Liver (tissue), 7 donors: ENCODE measurements at regions not wholly inside any gene's neighbourhood (a gene's known extent, or its start where the extent isn't known, plus 50 kb on each side); places are given as distances from the start of the nearest gene placed in this dataset.

Experiments
- DNase-seq: peaks from one replicate; pipeline ENCODE4 v3.0.0-alpha.2; 2017; ENCODE audit warnings: low spot score
- H3K27ac ChIP-seq, 2 donors: one replicate each; pipeline ENCODE4 v1.7.0; 2013; ENCODE audit warnings: inconsistent platforms in 2 of 2, low read length in 2 of 2, control low read depth in 1 of 2, low read depth in 1 of 2, mild to moderate bottlenecking in 1 of 2
- H3K27me3 ChIP-seq, 4 donors: one replicate each; pipeline versions ENCODE4 v1.6.1 to v1.7.0; 2013; ENCODE audit warnings: low read length in 3 of 4, inconsistent platforms in 1 of 4, mild to moderate bottlenecking in 1 of 4, moderate library complexity in 1 of 4; ENCODE audit not compliant: control insufficient read depth in 4 of 4, insufficient read depth in 4 of 4
- H3K36me3 ChIP-seq, 4 donors: one replicate each; pipeline versions ENCODE4 v1.6.1 to v1.7.0; 2013; ENCODE audit warnings: low read length in 3 of 4, mild to moderate bottlenecking in 3 of 4, low read depth in 1 of 4, moderate library complexity in 1 of 4; ENCODE audit not compliant: control insufficient read depth in 4 of 4, insufficient read depth in 3 of 4
- H3K4me1 ChIP-seq, 4 donors: one replicate each; pipeline versions ENCODE4 v1.6.1 to v1.7.0; 2013; ENCODE audit warnings: low read length in 3 of 4, mild to moderate bottlenecking in 3 of 4, moderate library complexity in 1 of 4; ENCODE audit not compliant: control insufficient read depth in 4 of 4, insufficient read depth in 4 of 4
- H3K4me3 ChIP-seq, 3 donors: one replicate each; pipeline versions ENCODE4 v1.6.1 to v1.7.0; 2013; ENCODE audit warnings: low read length in 3 of 3, control low read depth in 1 of 3, low read depth in 1 of 3, mild to moderate bottlenecking in 1 of 3
- H3K9ac ChIP-seq, 2 donors: one replicate each; pipeline ENCODE4 v1.7.0; 2013; ENCODE audit warnings: low read length in 2 of 2, mild to moderate bottlenecking in 2 of 2, moderate library complexity in 2 of 2, control low read depth in 1 of 2, low read depth in 1 of 2
- H3K9me3 ChIP-seq, 4 donors: one replicate each; pipeline versions ENCODE4 v1.6.1 to v1.7.0; 2013; ENCODE audit warnings: low read length in 3 of 4; ENCODE audit not compliant: control insufficient read depth in 4 of 4
- ATF3 ChIP-seq: IDR thresholded peaks from 2 replicates; pipeline ENCODE4 v1.6.1; 2016; ENCODE audit warnings: antibody characterized with exemption
- EGR1 ChIP-seq, 2 donors: IDR thresholded peaks; 2 replicates each; pipeline ENCODE4 v1.6.1; 2016 to 2018; ENCODE audit warnings: antibody characterized with exemption in 2 of 2, low read depth in 2 of 2
- FOXA1 ChIP-seq: IDR thresholded peaks from 2 replicates; pipeline ENCODE4 v1.6.1; 2016; ENCODE audit warnings: antibody characterized with exemption
- FOXA2 ChIP-seq: IDR thresholded peaks from 2 replicates; pipeline ENCODE4 v1.6.1; 2016; ENCODE audit warnings: antibody characterized with exemption
- GABPA ChIP-seq, 2 donors: IDR thresholded peaks in 1 of 2; conservative IDR thresholded peaks in 1 of 2; 2 replicates each; pipeline ENCODE4 v1.6.1; 2016; ENCODE audit warnings: antibody characterized with exemption in 2 of 2, mild to moderate bottlenecking in 1 of 2, moderate library complexity in 1 of 2
- HNF4A ChIP-seq, 2 donors: conservative IDR thresholded peaks; 2 replicates each; pipeline ENCODE4 v1.6.1; 2016; ENCODE audit warnings: antibody characterized with exemption in 2 of 2, mild to moderate bottlenecking in 2 of 2
- HNF4G ChIP-seq: IDR thresholded peaks from 2 replicates; pipeline ENCODE4 v1.6.1; 2016; ENCODE audit warnings: antibody characterized with exemption
- JUND ChIP-seq, 2 donors: IDR thresholded peaks; 2 replicates each; pipeline ENCODE4 v1.6.1; 2016; ENCODE audit warnings: antibody characterized with exemption in 2 of 2
- NR2F2 ChIP-seq: IDR thresholded peaks from 2 replicates; pipeline ENCODE4 v1.6.1; 2016; ENCODE audit warnings: antibody characterized with exemption
- REST ChIP-seq: IDR thresholded peaks from 2 replicates; pipeline ENCODE4 v1.6.1; 2016; ENCODE audit warnings: antibody characterized with exemption, mild to moderate bottlenecking
- RXRA ChIP-seq, 2 donors: IDR thresholded peaks; 2 replicates each; pipeline ENCODE4 v1.6.1; 2017 to 2018; ENCODE audit warnings: antibody characterized with exemption in 2 of 2, mild to moderate bottlenecking in 1 of 2
- SP1 ChIP-seq: IDR thresholded peaks from 2 replicates; pipeline ENCODE4 v1.6.1; 2018; ENCODE audit warnings: antibody characterized with exemption, mild to moderate bottlenecking
- TAF1 ChIP-seq: conservative IDR thresholded peaks from 2 replicates; pipeline ENCODE4 v1.6.1; 2016; ENCODE audit warnings: antibody characterized with exemption, mild to moderate bottlenecking
- ZBTB33 ChIP-seq: IDR thresholded peaks from 2 replicates; pipeline ENCODE4 v1.6.1; 2016; ENCODE audit warnings: antibody characterized with exemption
- WGBS: extraction: QIAGEN DNeasy Blood & Tissue Kit; methylation state at CpG from one replicate; pipeline ENCODE4 v1.1.7; 2013; 5-methylcytosine and 5-hydroxymethylcytosine counted together
- donor health status: healthy.
- donor health status: healthy.
- donor health status: healthy.
- donor health status: healthy.

GRCh38 chr9:23375511-23375910 lies 450.5 kb downstream of the ELAVL2 start:
- Histone ChIP-seq H3K27ac (no peak overlapping the region), H3K9me3 (no peaks in the 10 kb centered on the region), H3K4me3 (no peak overlapping the region), H3K9ac (no peak overlapping the region), H3K27me3 (no peaks in the 10 kb centered on the region), H3K36me3 (no peaks in the 10 kb centered on the region), H3K4me1 (no peaks in the 10 kb centered on the region)
- TF ChIP-seq HNF4A (conservative IDR thresholded peaks at IDR 0.05) (peak in 1 of 2 donors; percentile 34), REST (no peak)
- no peak for DNase-seq
- 74% methylated on average over 2 of the region's 2 CpGs for WGBS

GRCh38 chr9:23379842-23380241 lies 446.2 kb downstream of the ELAVL2 start:
- DNase-seq, result no peak
- H3K4me1 ChIP-seq, result no peaks in the 10 kb centered on the region
- H3K27me3 ChIP-seq, result no peaks in the 10 kb centered on the region
- no peaks in the 10 kb centered on the region for H3K9me3 ChIP-seq
- TF ChIP-seq TAF1, result no peak
- peak; percentile 23 to 43 for TF ChIP-seq HNF4A (conservative IDR thresholded peaks at IDR 0.05)
- TF ChIP-seq FOXA1, result no peak
- no peak for TF ChIP-seq ATF3
- TF ChIP-seq FOXA2, result no peak
- no peak for TF ChIP-seq EGR1 (IDR thresholded peaks at IDR 0.05; ENCODE audit: low read depth in 2 of 2)
- no peak for TF ChIP-seq GABPA (IDR thresholded peaks at IDR 0.05 in 1 of 2, conservative IDR thresholded peaks at IDR 0.05 in 1 of 2)
- no peak for TF ChIP-seq HNF4G
- WGBS, result 86% methylated on average over 4 of the region's 4 CpGs
- H3K36me3 ChIP-seq, result no peaks in the 10 kb centered on the region
- H3K4me3 ChIP-seq, result no peak overlapping the region
- no peak overlapping the region for H3K27ac ChIP-seq
- no peak overlapping the region for H3K9ac ChIP-seq

- Histone ChIP-seq H3K4me3 (no peak overlapping the region), H3K36me3 (no peaks in the 10 kb centered on the region), H3K9ac (no peak overlapping the region), H3K4me1 (no peaks in the 10 kb centered on the region), H3K27me3 (no peaks in the 10 kb centered on the region), H3K27ac (no peak overlapping the region), H3K9me3 (no peaks in the 10 kb centered on the region)
- no peak for TF ChIP-seq ZBTB33
- TF ChIP-seq RXRA (IDR thresholded peaks at IDR 0.05), result no peak
- TF ChIP-seq EGR1 (IDR thresholded peaks at IDR 0.05; ENCODE audit: low read depth in 2 of 2), result no peak
- no peak for TF ChIP-seq JUND (IDR thresholded peaks at IDR 0.05)
- TF ChIP-seq SP1, result no peak
- no peak for TF ChIP-seq NR2F2
- no peak for DNase-seq
Observed at GRCh38 chr9:23380821-23381220, 445.2 kb downstream of the ELAVL2 start.
